Tongue (tissue), 2 donors: ENCODE measurements at regions not wholly inside any gene's neighbourhood (a gene's known extent, or its start where the extent isn't known, plus 50 kb on each side); places are given as distances from the start of the nearest gene placed in this dataset. TPM values are rescaled to one million over a fixed set of nuclear protein-coding genes. Genes with fewer than 3 reads are reported as not detected.
A peak's percentile ranks its signal among the peaks of the same experiment; 100 is the strongest.
"Not testable (repeated sequence)": the region's sequence is repeated elsewhere in the genome, so short reads cannot be mapped to it uniquely, and the experiment has no call there.

Experiments
- DNase-seq: peaks from one replicate; pipeline ENCODE4 v3.0.0-alpha.2; 2015
- small RNA-seq: library from RNA; depleted of rRNA; stranded (forward); fragments of <200 nt; gene quantifications from one replicate; pipeline ENCODE3, GENCODE V24; 2014; ENCODE audit warnings: low replicate concordance

- DNase-seq: no peak
Observed at GRCh38 chr6:132045877-132046276, 94.7 kb upstream of the CCN2 start.

- no peak for DNase-seq
Observed at GRCh38 chr6:132043148-132043547, 92.0 kb upstream of the CCN2 start.

- no peak for DNase-seq
Observed at GRCh38 chr6:132041706-132042105, 90.5 kb upstream of the CCN2 start.

GRCh38 chr6:132028029-132028428 is 76.9 kb upstream of the CCN2 start:
- no peak for DNase-seq

- DNase-seq: no peak
Observed at GRCh38 chr6:132025468-132025867, 74.3 kb upstream of the CCN2 start.

- no peak for DNase-seq
Observed at GRCh38 chr6:132023490-132023889, 72.3 kb upstream of the CCN2 start.

GRCh38 chr6:132021552-132022375 is 70.6 kb upstream of the CCN2 start:
- DNase-seq: no peak

- not testable (repeated sequence) for DNase-seq
Observed at GRCh38 chr6:132020918-132021317, 69.7 kb upstream of the CCN2 start.

- DNase-seq: peak; percentile 43
Observed at GRCh38 chr6:132020138-132020581, 69.0 kb upstream of the CCN2 start.

- no peak for DNase-seq
Observed at GRCh38 chr6:132019586-132019985, 68.4 kb upstream of the CCN2 start.

GRCh38 chr6:132017942-132018341 is 66.8 kb upstream of the CCN2 start:
- DNase-seq: no peak

GRCh38 chr6:132016396-132016795 is 65.2 kb upstream of the CCN2 start:
- DNase-seq: no peak

- DNase-seq: no peak
Observed at GRCh38 chr6:132011582-132011981, 60.4 kb upstream of the CCN2 start.

- no peak for DNase-seq
Observed at GRCh38 chr6:132009175-132009574, 58.0 kb upstream of the CCN2 start.

GRCh38 chr6:132007474-132008190 is 56.5 kb upstream of the CCN2 start:
- no peak for DNase-seq

GRCh38 chr6:132005178-132005577 is 54.0 kb upstream of the CCN2 start:
- DNase-seq: no peak

- no peak for DNase-seq
Observed at GRCh38 chr6:132004668-132005067, 53.5 kb upstream of the CCN2 start.

- DNase-seq: no peak
Observed at GRCh38 chr6:132003516-132004178, 52.5 kb upstream of the CCN2 start.

Small RNA genes in the stretch of these regions (small RNA-seq; reads per million reads assigned to genes)
- not detected for gene MIR548AJ1
